HG03565 (cell line): ENCODE measurements at regions not wholly inside any gene's neighbourhood (a gene's known extent, or its start where the extent isn't known, plus 50 kb on each side); places are given as distances from the start of the nearest gene placed in this dataset.

Source experiments
- ATAC-seq: cut with Tn5 transposase; IDR thresholded peaks from one replicate; pipeline ENCODE4 v1.9.1; 2021; ENCODE audit warnings: mild to moderate bottlenecking, moderate library complexity; ENCODE audit not compliant: unreplicated experiment

GRCh38 chr18:78914249-78914935, 65.2 kb upstream of the SALL3 start:
- no peak for ATAC-seq

DNA sequence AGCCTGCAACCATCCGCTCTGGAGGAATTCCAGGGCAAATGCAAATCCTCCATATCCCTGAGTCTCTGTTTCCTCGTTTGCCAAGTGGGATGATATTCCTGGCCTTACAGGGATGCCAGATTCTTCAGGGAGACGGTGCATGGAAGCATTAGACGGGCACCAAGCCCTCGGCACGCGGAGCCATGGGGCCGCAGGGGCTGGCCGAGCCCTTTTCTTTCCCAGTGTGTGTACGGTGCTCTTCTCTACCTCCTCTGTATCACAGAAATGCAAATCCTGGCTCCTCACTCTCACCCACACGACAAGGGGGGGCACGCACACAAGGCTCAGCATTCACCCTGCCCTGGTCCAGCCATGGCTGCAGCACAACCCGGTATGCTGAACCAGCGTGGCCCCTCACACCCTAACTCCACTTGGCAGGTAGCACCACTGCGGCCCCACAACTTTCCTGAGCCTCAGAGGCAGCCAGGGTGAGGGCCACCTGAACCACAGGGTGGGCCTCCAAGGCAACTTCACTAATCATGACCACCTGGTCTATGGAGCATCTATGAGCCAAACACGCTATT, 64.1 kb upstream of the SALL3 start:
- ATAC-seq, result no peak

DNA sequence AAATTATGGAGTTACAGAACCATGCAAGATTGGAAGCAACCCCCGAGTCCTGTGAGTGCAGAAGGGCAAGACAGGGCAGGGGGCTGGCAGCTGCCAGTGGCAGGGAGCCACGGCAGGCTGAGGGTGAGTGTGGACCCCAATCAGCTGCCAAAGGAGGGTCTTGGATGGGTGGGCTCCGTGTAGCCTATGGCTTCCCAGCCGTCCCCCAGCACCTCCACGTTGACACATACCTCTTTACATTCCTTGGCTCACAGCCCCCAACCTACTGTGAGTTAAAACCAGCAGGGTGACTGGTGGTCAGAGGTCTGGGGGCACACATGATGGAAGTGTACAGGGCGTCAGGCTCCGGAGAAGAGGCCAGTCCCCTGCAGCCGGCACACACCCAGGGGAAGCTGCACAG, 60.9 kb upstream of the SALL3 start:
- no peak for ATAC-seq

DNA sequence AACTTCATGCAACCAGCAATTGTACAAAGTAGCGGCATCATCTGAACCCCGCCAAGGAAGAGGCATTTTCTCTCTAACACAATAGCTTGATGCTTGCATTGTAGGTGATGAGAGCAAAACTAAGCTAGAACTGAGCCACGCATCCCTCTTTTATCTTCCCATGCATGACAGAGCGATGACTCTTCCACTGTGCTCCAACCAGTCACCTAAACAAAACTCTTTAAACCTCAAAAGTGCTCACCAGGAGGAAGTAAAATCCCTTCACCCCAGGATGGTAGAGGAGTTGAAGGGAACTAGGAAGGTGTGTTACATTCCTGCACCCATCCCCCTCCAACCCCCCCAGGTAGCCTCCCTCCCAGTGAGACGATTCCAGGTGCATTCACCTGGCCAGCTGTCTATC, 59.7 kb upstream of the SALL3 start:
- ATAC-seq, result no peak

DNA sequence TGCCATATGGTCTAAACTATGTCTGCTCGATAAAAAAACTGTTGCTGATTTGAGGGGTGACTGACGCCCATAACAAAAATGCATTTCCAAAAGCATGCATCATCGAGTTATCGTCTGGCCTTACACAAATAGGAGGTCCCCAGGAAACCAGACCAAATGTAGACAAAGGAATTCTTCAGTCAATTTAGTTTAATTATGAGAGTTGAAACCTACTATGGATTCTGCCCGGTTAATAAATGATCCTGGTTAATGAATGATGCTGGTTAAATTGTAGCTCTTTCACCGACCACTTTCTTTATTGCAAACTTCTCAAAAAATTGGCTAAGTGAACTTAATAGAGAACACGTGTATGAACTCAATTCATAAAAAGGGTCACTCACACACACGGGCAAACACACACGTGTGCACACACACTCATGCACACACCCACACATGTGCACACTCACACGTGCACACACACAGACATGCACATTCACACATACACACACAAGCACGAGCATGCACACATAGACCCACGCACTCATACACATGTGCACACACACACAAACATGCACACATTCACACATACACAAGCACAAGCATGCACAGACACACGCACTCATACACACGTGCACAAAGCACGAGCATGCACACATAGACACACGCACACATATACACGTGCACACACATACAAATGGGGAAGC, 59.0 kb upstream of the SALL3 start:
- no peak for ATAC-seq

- no peak for ATAC-seq
Measured at GRCh38 chr18:78922856-78923255, 56.8 kb upstream of the SALL3 start.

- no peak for ATAC-seq
Measured at GRCh38 chr18:78924301-78924700, 55.3 kb upstream of the SALL3 start.

- no peak for ATAC-seq
Measured at GRCh38 chr18:78924786-78925540, 54.7 kb upstream of the SALL3 start.

DNA sequence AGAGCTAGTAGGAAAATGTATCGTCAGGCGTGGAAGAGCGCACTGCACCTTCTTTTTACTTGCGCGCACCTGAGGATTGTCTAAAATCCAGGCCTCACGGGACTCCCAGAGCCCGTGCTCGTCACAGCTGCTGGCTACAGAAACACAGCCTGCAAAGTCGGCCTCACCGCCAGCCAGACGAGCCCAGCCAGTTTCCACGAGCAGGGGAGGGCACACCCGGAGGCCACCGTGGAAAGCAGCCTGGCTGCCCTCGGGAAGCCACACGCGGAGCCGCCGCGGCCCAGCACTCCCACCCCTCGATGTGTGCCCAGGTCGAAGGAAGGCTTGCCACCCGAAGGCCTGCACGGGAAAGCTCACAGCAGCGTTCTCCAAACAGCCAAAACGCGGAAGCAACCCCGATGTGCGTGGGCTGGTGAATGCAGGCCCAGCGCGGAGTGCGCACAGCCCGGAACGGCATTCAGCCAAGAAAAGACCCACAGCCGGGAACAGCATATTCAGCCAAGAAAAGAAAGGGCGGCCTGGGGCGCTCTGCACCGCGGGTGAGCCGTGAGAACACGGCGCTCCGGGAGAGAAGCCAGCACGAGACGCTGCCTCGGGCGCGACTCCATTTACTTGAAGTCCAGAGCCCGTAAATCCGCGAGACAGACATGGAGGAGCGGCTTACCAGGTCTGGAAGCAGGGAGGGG, 53.9 kb upstream of the SALL3 start:
- ATAC-seq, result no peak

DNA sequence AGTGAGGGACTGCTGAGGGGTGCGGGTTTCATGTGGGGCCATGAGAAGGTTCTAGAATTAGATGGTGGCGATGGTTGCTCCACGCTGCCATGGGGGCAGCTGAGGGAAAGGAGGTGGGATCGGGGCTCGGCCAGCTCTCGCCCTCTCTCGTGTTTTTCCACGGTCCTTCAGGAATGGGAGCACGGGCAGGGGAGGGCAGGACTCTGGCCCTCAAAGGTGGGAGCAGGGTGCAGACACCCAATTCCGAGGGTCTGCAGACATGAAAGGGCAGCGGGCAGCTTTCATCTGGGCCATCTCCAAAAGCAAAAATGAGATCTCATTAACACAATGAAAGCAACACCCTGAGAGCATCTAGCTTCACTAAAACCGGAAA, 53.4 kb upstream of the SALL3 start:
- ATAC-seq, result no peak

- ATAC-seq, result no peak
Measured at GRCh38 chr18:78927156-78927555, 52.5 kb upstream of the SALL3 start.

DNA sequence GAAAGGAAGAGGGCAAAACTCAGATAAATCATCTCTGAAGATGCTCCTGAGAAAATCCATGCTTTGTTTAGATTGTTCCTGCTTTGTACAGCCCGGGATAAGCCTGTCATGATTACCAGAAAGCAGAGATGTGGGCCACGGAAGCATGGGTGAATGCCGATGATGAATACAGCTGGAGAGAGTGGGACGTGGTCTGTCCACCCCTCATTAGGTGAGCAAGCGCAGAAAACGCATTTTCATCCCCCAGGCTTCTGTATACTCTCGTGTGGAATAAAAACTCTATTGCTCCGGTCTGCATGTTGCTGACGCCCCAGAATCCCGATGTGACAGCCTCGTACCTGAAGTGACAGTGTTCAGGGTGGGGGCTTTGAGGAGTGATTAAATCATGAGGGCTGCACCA, 52.0 kb upstream of the SALL3 start:
- no peak for ATAC-seq

DNA sequence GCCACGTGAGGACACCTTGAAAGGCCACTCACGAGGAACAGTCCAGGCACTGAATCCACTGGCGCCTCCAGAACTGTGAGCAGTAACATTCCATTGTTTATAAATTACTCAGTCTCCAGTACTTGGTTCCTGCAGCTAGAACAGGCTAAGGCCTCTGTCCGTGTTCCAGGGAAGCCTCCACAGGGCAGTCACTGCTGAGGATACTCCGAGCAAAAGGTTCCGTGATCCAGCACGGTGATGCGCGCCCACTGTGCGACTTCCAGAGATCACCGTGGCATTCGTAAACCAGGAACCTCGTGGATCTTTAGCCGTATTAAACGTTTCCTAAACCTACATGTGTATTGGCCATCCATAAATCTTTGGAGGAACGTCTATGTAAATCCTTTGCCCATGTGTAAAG, 51.5 kb upstream of the SALL3 start:
- ATAC-seq, result no peak

GRCh38 chr18:78929516-78929915, 50.1 kb upstream of the SALL3 start:
- no peak for ATAC-seq
